ENCODE measurements at regions not wholly inside any gene's neighbourhood (a gene's known extent, or its start where the extent isn't known, plus 50 kb on each side); places are given as distances from the start of the nearest gene placed in this dataset.
"Not testable (repeated sequence)": the region's sequence is repeated elsewhere in the genome, so short reads cannot be mapped to it uniquely, and the experiment has no call there.

GRCh38 chr1:168414914-168415313 is 128.9 kb downstream of the XCL2 start:
- no peaks in the 10 kb centered on the region for H3K4me1 ChIP-seq (ENCODE audit: insufficient read depth, low read length)
- no peaks in the 10 kb centered on the region for H3K9me3 ChIP-seq (ENCODE audit: insufficient read depth, low read depth, low read length)
- H3K9ac ChIP-seq (ENCODE audit: low read depth, low read length), result no peak overlapping the region

GRCh38 chr1:168410464-168410863 is 129.8 kb downstream of the TBX19 start:
- no peak overlapping the region for H3K27ac ChIP-seq (ENCODE audit: low read length)
- H3K4me1 ChIP-seq (ENCODE audit: insufficient read depth, low read length), result no peaks in the 10 kb centered on the region
- H3K4me3 ChIP-seq (ENCODE audit: low read length), result no peak overlapping the region
- no peaks in the 10 kb centered on the region for H3K36me3 ChIP-seq (ENCODE audit: insufficient read depth, low read depth, low read length)
- no peaks in the 10 kb centered on the region for H3K27me3 ChIP-seq (ENCODE audit: insufficient read depth, low read length)
- no peak overlapping the region for H3K9ac ChIP-seq (ENCODE audit: low read depth, low read length)
- H3K9me3 ChIP-seq (ENCODE audit: insufficient read depth, low read depth, low read length), result no peaks in the 10 kb centered on the region

More at GRCh38 chr1:168414914-168415313, 128.9 kb downstream of the XCL2 start:
- Histone ChIP-seq H3K27me3 (ENCODE audit: insufficient read depth, low read length) (no peaks in the 10 kb centered on the region), H3K4me3 (ENCODE audit: low read length) (no peak overlapping the region), H3K36me3 (ENCODE audit: insufficient read depth, low read depth, low read length) (no peaks in the 10 kb centered on the region), H3K27ac (ENCODE audit: low read length) (no peak overlapping the region)

GRCh38 chr1:168408884-168409283 is 128.2 kb downstream of the TBX19 start:
- H3K9ac ChIP-seq (ENCODE audit: low read depth, low read length), result no peak overlapping the region
- no peaks in the 10 kb centered on the region for H3K4me1 ChIP-seq (ENCODE audit: insufficient read depth, low read length)
- no peaks in the 10 kb centered on the region for H3K27me3 ChIP-seq (ENCODE audit: insufficient read depth, low read length)
- no peaks in the 10 kb centered on the region for H3K36me3 ChIP-seq (ENCODE audit: insufficient read depth, low read depth, low read length)
- H3K27ac ChIP-seq (ENCODE audit: low read length), result no peak overlapping the region
- H3K9me3 ChIP-seq (ENCODE audit: insufficient read depth, low read depth, low read length), result no peaks in the 10 kb centered on the region
- H3K4me3 ChIP-seq (ENCODE audit: low read length), result no peak overlapping the region

- H3K4me3 ChIP-seq (ENCODE audit: low read length), result no peak overlapping the region
- no peaks in the 10 kb centered on the region for H3K27me3 ChIP-seq (ENCODE audit: insufficient read depth, low read length)
- no peaks in the 10 kb centered on the region for H3K4me1 ChIP-seq (ENCODE audit: insufficient read depth, low read length)
- no peak overlapping the region for H3K27ac ChIP-seq (ENCODE audit: low read length)
- no peak overlapping the region for H3K9ac ChIP-seq (ENCODE audit: low read depth, low read length)
- H3K36me3 ChIP-seq (ENCODE audit: insufficient read depth, low read depth, low read length), result no peaks in the 10 kb centered on the region
- no peaks in the 10 kb centered on the region for H3K9me3 ChIP-seq (ENCODE audit: insufficient read depth, low read depth, low read length)
Measured at GRCh38 chr1:168408539-168408865, 127.8 kb downstream of the TBX19 start.

GRCh38 chr1:168407832-168408538 is 127.3 kb downstream of the TBX19 start:
- Histone ChIP-seq H3K4me1 (ENCODE audit: insufficient read depth, low read length) (no peaks in the 10 kb centered on the region), H3K36me3 (ENCODE audit: insufficient read depth, low read depth, low read length) (no peaks in the 10 kb centered on the region), H3K9ac (ENCODE audit: low read depth, low read length) (no peak overlapping the region), H3K4me3 (ENCODE audit: low read length) (no peak overlapping the region), H3K9me3 (ENCODE audit: insufficient read depth, low read depth, low read length) (no peaks in the 10 kb centered on the region), H3K27ac (ENCODE audit: low read length) (no peak overlapping the region), H3K27me3 (ENCODE audit: insufficient read depth, low read length) (no peaks in the 10 kb centered on the region)

GRCh38 chr1:168405906-168406549 is 125.4 kb downstream of the TBX19 start:
- H3K36me3 ChIP-seq (ENCODE audit: insufficient read depth, low read depth, low read length), result no peaks in the 10 kb centered on the region
- no peaks in the 10 kb centered on the region for H3K4me1 ChIP-seq (ENCODE audit: insufficient read depth, low read length)
- no peak overlapping the region for H3K9ac ChIP-seq (ENCODE audit: low read depth, low read length)
- no peaks in the 10 kb centered on the region for H3K9me3 ChIP-seq (ENCODE audit: insufficient read depth, low read depth, low read length)
- no peak overlapping the region for H3K4me3 ChIP-seq (ENCODE audit: low read length)
- H3K27ac ChIP-seq (ENCODE audit: low read length), result no peak overlapping the region
- H3K27me3 ChIP-seq (ENCODE audit: insufficient read depth, low read length), result no peaks in the 10 kb centered on the region

- H3K4me3 ChIP-seq (ENCODE audit: low read length), result no peak overlapping the region
- peaks cover 4% of the 10 kb centered on the region; the same call in 1 of the 2 replicates for H3K4me1 ChIP-seq (ENCODE audit: insufficient read depth, low read length)
- no peaks in the 10 kb centered on the region for H3K27me3 ChIP-seq (ENCODE audit: insufficient read depth, low read length)
- H3K36me3 ChIP-seq (ENCODE audit: insufficient read depth, low read depth, low read length), result no peaks in the 10 kb centered on the region
- no peak overlapping the region for H3K9ac ChIP-seq (ENCODE audit: low read depth, low read length)
- no peak overlapping the region for H3K27ac ChIP-seq (ENCODE audit: low read length)
- H3K9me3 ChIP-seq (ENCODE audit: insufficient read depth, low read depth, low read length), result no peaks in the 10 kb centered on the region
Measured at GRCh38 chr1:168403140-168403539, 122.5 kb downstream of the TBX19 start.

- not testable (repeated sequence) for H3K27ac ChIP-seq (ENCODE audit: low read length); H3K4me1 ChIP-seq (ENCODE audit: insufficient read depth, low read length); H3K9me3 ChIP-seq (ENCODE audit: insufficient read depth, low read depth, low read length); H3K36me3 ChIP-seq (ENCODE audit: insufficient read depth, low read depth, low read length); H3K4me3 ChIP-seq (ENCODE audit: low read length); H3K27me3 ChIP-seq (ENCODE audit: insufficient read depth, low read length); H3K9ac ChIP-seq (ENCODE audit: low read depth, low read length)
Measured at GRCh38 chr1:168402466-168402865, 121.8 kb downstream of the TBX19 start.

GRCh38 chr1:168401341-168401740 is 120.7 kb downstream of the TBX19 start:
- Histone ChIP-seq H3K36me3 (ENCODE audit: insufficient read depth, low read depth, low read length) (no peaks in the 10 kb centered on the region), H3K27me3 (ENCODE audit: insufficient read depth, low read length) (no peaks in the 10 kb centered on the region), H3K9me3 (ENCODE audit: insufficient read depth, low read depth, low read length) (no peaks in the 10 kb centered on the region), H3K4me3 (ENCODE audit: low read length) (no peak overlapping the region), H3K27ac (ENCODE audit: low read length) (no peak overlapping the region), H3K4me1 (ENCODE audit: insufficient read depth, low read length) (peaks cover 4% of the 10 kb centered on the region; the same call in 1 of the 2 replicates), H3K9ac (ENCODE audit: low read depth, low read length) (no peak overlapping the region)

- H3K4me3 ChIP-seq (ENCODE audit: low read length), result no peak overlapping the region
- H3K9ac ChIP-seq (ENCODE audit: low read depth, low read length), result no peak overlapping the region
- no peaks in the 10 kb centered on the region for H3K9me3 ChIP-seq (ENCODE audit: insufficient read depth, low read depth, low read length)
- H3K27ac ChIP-seq (ENCODE audit: low read length), result no peak overlapping the region
- H3K4me1 ChIP-seq (ENCODE audit: insufficient read depth, low read length), result peaks cover 4% of the 10 kb centered on the region; the same call in 1 of the 2 replicates
- no peaks in the 10 kb centered on the region for H3K27me3 ChIP-seq (ENCODE audit: insufficient read depth, low read length)
- H3K36me3 ChIP-seq (ENCODE audit: insufficient read depth, low read depth, low read length), result no peaks in the 10 kb centered on the region
Measured at GRCh38 chr1:168400139-168400538, 119.5 kb downstream of the TBX19 start.

- Histone ChIP-seq H3K36me3 (ENCODE audit: insufficient read depth, low read depth, low read length) (no peaks in the 10 kb centered on the region), H3K4me3 (ENCODE audit: low read length) (no peak overlapping the region), H3K27ac (ENCODE audit: low read length) (no peak overlapping the region), H3K9ac (ENCODE audit: low read depth, low read length) (no peak overlapping the region), H3K4me1 (ENCODE audit: insufficient read depth, low read length) (peaks cover 4% of the 10 kb centered on the region; the same call in 1 of the 2 replicates), H3K9me3 (ENCODE audit: insufficient read depth, low read depth, low read length) (no peaks in the 10 kb centered on the region), H3K27me3 (ENCODE audit: insufficient read depth, low read length) (no peaks in the 10 kb centered on the region)
Measured at GRCh38 chr1:168397806-168398205, 117.1 kb downstream of the TBX19 start.

- H3K4me1 ChIP-seq (ENCODE audit: insufficient read depth, low read length), result peaks cover 4% of the 10 kb centered on the region; the same call in 1 of the 2 replicates
- H3K9me3 ChIP-seq (ENCODE audit: insufficient read depth, low read depth, low read length), result no peaks in the 10 kb centered on the region
- no peaks in the 10 kb centered on the region for H3K36me3 ChIP-seq (ENCODE audit: insufficient read depth, low read depth, low read length)
- H3K9ac ChIP-seq (ENCODE audit: low read depth, low read length), result no peak overlapping the region
- H3K27ac ChIP-seq (ENCODE audit: low read length), result no peak overlapping the region
- H3K27me3 ChIP-seq (ENCODE audit: insufficient read depth, low read length), result no peaks in the 10 kb centered on the region
- no peak overlapping the region for H3K4me3 ChIP-seq (ENCODE audit: low read length)
Measured at GRCh38 chr1:168396940-168397684, 116.4 kb downstream of the TBX19 start.

All from iPS-20b (cell line).